ENCODE measurements at regions not wholly inside any gene's neighbourhood (a gene's known extent, or its start where the extent isn't known, plus 50 kb on each side); places are given as distances from the start of the nearest gene placed in this dataset.

- in situ Hi-C loops (cut with HindIII; ENCODE audit: low sequenced_read_pairs) = no loop called here
- no peak for DNase-seq (ENCODE audit: low read depth)
- TF ChIP-seq CTCF (IDR thresholded peaks at IDR 0.05; ENCODE audit: low read depth, low read length, missing control alignments) = no peak
- no peak overlapping the region for H3K4me3 ChIP-seq (ENCODE audit: low read depth, low read length)
These were observed 595.9 kb downstream of the KCNJ3 start for GRCh38 chr2:155294358-155294757.

GRCh38 chr2:155281907-155282306 is 583.4 kb downstream of the KCNJ3 start:
- TF ChIP-seq CTCF (IDR thresholded peaks at IDR 0.05; ENCODE audit: low read depth, low read length, missing control alignments) = no peak
- in situ Hi-C loops (cut with HindIII; ENCODE audit: low sequenced_read_pairs) = no loop called here
- no peak for DNase-seq (ENCODE audit: low read depth)

GRCh38 chr2:155273323-155273722 is 574.8 kb downstream of the KCNJ3 start:
- no peak for TF ChIP-seq CTCF (IDR thresholded peaks at IDR 0.05; ENCODE audit: low read depth, low read length, missing control alignments)
- in situ Hi-C loops (cut with HindIII; ENCODE audit: low sequenced_read_pairs) = no loop called here
- H3K4me3 ChIP-seq (ENCODE audit: low read depth, low read length) = no peak overlapping the region
- no peak for DNase-seq (ENCODE audit: low read depth)

More at GRCh38 chr2:155281907-155282306, 583.4 kb downstream of the KCNJ3 start:
- H3K4me3 ChIP-seq (ENCODE audit: low read depth, low read length) = no peak overlapping the region

- no peak for DNase-seq (ENCODE audit: low read depth)
- in situ Hi-C loops (cut with HindIII; ENCODE audit: low sequenced_read_pairs) = no loop called here
- no peak for TF ChIP-seq CTCF (IDR thresholded peaks at IDR 0.05; ENCODE audit: low read depth, low read length, missing control alignments)
- H3K4me3 ChIP-seq (ENCODE audit: low read depth, low read length) = no peak overlapping the region
These were observed 568.1 kb downstream of the KCNJ3 start for GRCh38 chr2:155266583-155266982.

GRCh38 chr2:155266109-155266508 is 567.6 kb downstream of the KCNJ3 start:
- in situ Hi-C loops (cut with HindIII; ENCODE audit: low sequenced_read_pairs) = no loop called here
- TF ChIP-seq CTCF (IDR thresholded peaks at IDR 0.05; ENCODE audit: low read depth, low read length, missing control alignments) = no peak
- DNase-seq (ENCODE audit: low read depth) = no peak

GRCh38 chr2:155256803-155257202 is 558.3 kb downstream of the KCNJ3 start:
- no peak overlapping the region for H3K4me3 ChIP-seq (ENCODE audit: low read depth, low read length)
- in situ Hi-C loops (cut with HindIII; ENCODE audit: low sequenced_read_pairs) = no loop called here
- no peak for DNase-seq (ENCODE audit: low read depth)
- TF ChIP-seq CTCF (IDR thresholded peaks at IDR 0.05; ENCODE audit: low read depth, low read length, missing control alignments) = no peak

More at GRCh38 chr2:155266109-155266508, 567.6 kb downstream of the KCNJ3 start:
- H3K4me3 ChIP-seq (ENCODE audit: low read depth, low read length) = no peak overlapping the region

- DNase-seq (ENCODE audit: low read depth) = no peak
- in situ Hi-C loops (cut with HindIII; ENCODE audit: low sequenced_read_pairs) = no loop called here
These were observed 552.3 kb downstream of the KCNJ3 start for GRCh38 chr2:155250800-155251199.

More at GRCh38 chr2:155250800-155251199, 552.3 kb downstream of the KCNJ3 start:
- no peak overlapping the region for H3K4me3 ChIP-seq (ENCODE audit: low read depth, low read length)
- TF ChIP-seq CTCF (IDR thresholded peaks at IDR 0.05; ENCODE audit: low read depth, low read length, missing control alignments) = peak; percentile 34

All from astrocyte of the cerebellum (primary cell).